Astrocyte (in vitro differentiated cells and primary cell): ENCODE measurements at regions not wholly inside any gene's neighbourhood (a gene's known extent, or its start where the extent isn't known, plus 50 kb on each side); places are given as distances from the start of the nearest gene placed in this dataset.
A peak's percentile ranks its signal among the peaks of the same experiment; 100 is the strongest.
"Not testable (repeated sequence)": the region's sequence is repeated elsewhere in the genome, so short reads cannot be mapped to it uniquely, and the experiment has no call there.

ENCODE experiments used
- DNase-seq: peaks from one replicate; pipeline ENCODE4 v3.0.0-alpha.2; 2010; ENCODE audit warnings: low read depth
- FAIRE-seq: peaks from 2 replicates; lab custom pipeline; 2011; peaks lifted over from hg19 to GRCh38; lab: Jason Lieb, UNC
- H2AFZ ChIP-seq: 2 replicates; pipeline ENCODE4 v1.6.0; 2012; ENCODE audit warnings: low read depth, low read length, inconsistent platforms
- H3K27ac ChIP-seq: 2 replicates; pipeline ENCODE4 v1.5.1; 2011; ENCODE audit warnings: low read depth, low read length, inconsistent platforms
- H3K27me3 ChIP-seq: 2 replicates; pipeline ENCODE4 v1.6.0; 2011; ENCODE audit warnings: low read length, inconsistent platforms; ENCODE audit not compliant: insufficient read depth
- H3K36me3 ChIP-seq: 2 replicates; pipeline ENCODE4 v1.5.1; 2011; ENCODE audit warnings: low read length, inconsistent platforms; ENCODE audit not compliant: insufficient read depth
- H3K4me1 ChIP-seq: 2 replicates; pipeline ENCODE4 v1.5.1; 2011; ENCODE audit warnings: low read length, inconsistent platforms; ENCODE audit not compliant: insufficient read depth
- H3K4me2 ChIP-seq: 2 replicates; pipeline ENCODE4 v1.6.0; 2012; ENCODE audit warnings: low read length, inconsistent platforms
- H3K4me3 ChIP-seq: 2 replicates; pipeline ENCODE4 v1.5.1; 2011; ENCODE audit warnings: low read depth, mild to moderate bottlenecking, low read length, inconsistent platforms; ENCODE audit not compliant: insufficient read depth
- H3K79me2 ChIP-seq: 2 replicates; pipeline ENCODE4 v1.6.0; 2012; ENCODE audit warnings: mild to moderate bottlenecking, low read length, inconsistent platforms; ENCODE audit not compliant: insufficient read depth
- H3K9ac ChIP-seq: 2 replicates; pipeline ENCODE4 v1.6.0; 2012; ENCODE audit warnings: mild to moderate bottlenecking, low read length, inconsistent platforms
- H3K9me3 ChIP-seq: 2 replicates; pipeline ENCODE4 v1.5.1; 2012; ENCODE audit warnings: low read depth, mild to moderate bottlenecking, low read length, inconsistent platforms; ENCODE audit not compliant: insufficient read depth
- H4K20me1 ChIP-seq: 2 replicates; pipeline ENCODE4 v1.6.0; 2012; ENCODE audit warnings: low read length, inconsistent platforms; ENCODE audit not compliant: insufficient read depth
- H3K27ac Mint-ChIP-seq: one replicate; pipeline ENCODE4 v1.8.0; 2021; ENCODE audit warnings: mild to moderate bottlenecking, mixed read lengths; ENCODE audit not compliant: unreplicated experiment
- H3K27me3 Mint-ChIP-seq: one replicate; pipeline ENCODE4 v1.8.0; 2021; ENCODE audit warnings: low read depth, mixed read lengths; ENCODE audit not compliant: unreplicated experiment
- H3K36me3 Mint-ChIP-seq: one replicate; pipeline ENCODE4 v1.8.0; 2021; ENCODE audit warnings: low read depth, mixed read lengths; ENCODE audit not compliant: unreplicated experiment
- H3K4me1 Mint-ChIP-seq: one replicate; pipeline ENCODE4 v1.8.0; 2021; ENCODE audit warnings: low read depth, mixed read lengths; ENCODE audit not compliant: unreplicated experiment
- H3K4me3 Mint-ChIP-seq: one replicate; pipeline ENCODE4 v1.8.0; 2021; ENCODE audit warnings: mild to moderate bottlenecking, moderate library complexity, mixed read lengths; ENCODE audit not compliant: unreplicated experiment
- H3K9me3 Mint-ChIP-seq: one replicate; pipeline ENCODE4 v1.8.0; 2021; ENCODE audit warnings: mild to moderate bottlenecking, mixed read lengths; ENCODE audit not compliant: unreplicated experiment
- CTCF ChIP-seq: IDR thresholded peaks from 2 replicates; pipeline ENCODE4 v1.5.1; 2011; ENCODE audit warnings: low read depth, mild to moderate bottlenecking, inconsistent platforms, low read length, moderate library complexity; ENCODE audit not compliant: insufficient read depth
- EZH2 ChIP-seq: IDR thresholded peaks from 2 replicates; pipeline ENCODE4 v1.6.1; 2012; ENCODE audit warnings: mild to moderate bottlenecking, low read length, inconsistent platforms; ENCODE audit not compliant: insufficient read depth

- not testable (repeated sequence) for H4K20me1 ChIP-seq, H3K4me2 ChIP-seq, H3K4me3 ChIP-seq, DNase-seq, H3K36me3 Mint-ChIP-seq, H3K27me3 ChIP-seq, H3K27ac ChIP-seq, H3K27me3 Mint-ChIP-seq, H2AFZ ChIP-seq, H3K36me3 ChIP-seq, H3K9ac ChIP-seq, FAIRE-seq, H3K9me3 ChIP-seq, H3K79me2 ChIP-seq, H3K4me1 ChIP-seq
- peaks cover 16% of the 10 kb centered on the region for H3K9me3 Mint-ChIP-seq
- H3K4me1 Mint-ChIP-seq: peaks cover 10% of the 10 kb centered on the region
- peak overlapping the region; percentile 83 for H3K27ac Mint-ChIP-seq
- H3K4me3 Mint-ChIP-seq: peak overlapping the region; percentile 80
Observed at GRCh38 chr20:30911832-30912660, 345.4 kb upstream of the DEFB115 start.

- not testable (repeated sequence) for H2AFZ ChIP-seq
Observed at GRCh38 chr20:30912661-30913026, 344.8 kb upstream of the DEFB115 start.

GRCh38 chr20:30916404-30916803, 341.1 kb upstream of the DEFB115 start:
- not testable (repeated sequence) for H3K27ac ChIP-seq, H2AFZ ChIP-seq, H3K9me3 ChIP-seq, H3K36me3 ChIP-seq, H3K4me3 Mint-ChIP-seq, DNase-seq, H3K4me3 ChIP-seq, H3K4me1 ChIP-seq, H3K27me3 ChIP-seq, H3K4me2 ChIP-seq, H4K20me1 ChIP-seq, H3K9ac ChIP-seq, H3K36me3 Mint-ChIP-seq, H3K27ac Mint-ChIP-seq, H3K79me2 ChIP-seq, FAIRE-seq, H3K27me3 Mint-ChIP-seq
- Mint-ChIP-seq H3K9me3 (peaks cover 10% of the 10 kb centered on the region), H3K4me1 (peaks cover 10% of the 10 kb centered on the region)

More at GRCh38 chr20:30912661-30913026, 344.8 kb upstream of the DEFB115 start:
- peak overlapping the region; percentile 83 for H3K27ac Mint-ChIP-seq
- H3K4me3 Mint-ChIP-seq: peak overlapping the region; percentile 80
- not testable (repeated sequence) for H3K4me1 ChIP-seq, DNase-seq, H3K27me3 Mint-ChIP-seq, H3K27ac ChIP-seq, H3K27me3 ChIP-seq, H3K4me2 ChIP-seq, H3K9me3 ChIP-seq, H3K4me3 ChIP-seq, H3K79me2 ChIP-seq, H3K9ac ChIP-seq, H4K20me1 ChIP-seq, H3K36me3 Mint-ChIP-seq, H3K36me3 ChIP-seq, FAIRE-seq
- H3K4me1 Mint-ChIP-seq: peaks cover 10% of the 10 kb centered on the region
- H3K9me3 Mint-ChIP-seq: peaks cover 16% of the 10 kb centered on the region

- Histone ChIP-seq H3K36me3 (no peaks in the 10 kb centered on the region), H3K9me3 (no peaks in the 10 kb centered on the region), H3K27me3 (no peaks in the 10 kb centered on the region), H3K4me3 (no peak overlapping the region), H3K79me2 (no peaks in the 10 kb centered on the region), H3K4me2 (no peak overlapping the region), H3K9ac (no peak overlapping the region), H4K20me1 (no peaks in the 10 kb centered on the region), H2AFZ (no peak overlapping the region), H3K4me1 (no peaks in the 10 kb centered on the region), H3K27ac (no peak overlapping the region)
- Mint-ChIP-seq H3K9me3 (peaks cover 7% of the 10 kb centered on the region), H3K27me3 (no peaks in the 10 kb centered on the region), H3K36me3 (no peaks in the 10 kb centered on the region), H3K27ac (no peak overlapping the region), H3K4me1 (no peaks in the 10 kb centered on the region), H3K4me3 (no peak overlapping the region)
- TF ChIP-seq EZH2: no peak
- no peak for TF ChIP-seq CTCF
- no peak for DNase-seq
- FAIRE-seq: no peak
Observed at GRCh38 chr20:30919514-30920188, 337.8 kb upstream of the DEFB115 start.
